GM10248 (cell line): ENCODE measurements at regions not wholly inside any gene's neighbourhood (a gene's known extent, or its start where the extent isn't known, plus 50 kb on each side); places are given as distances from the start of the nearest gene placed in this dataset.

Experiments used
- CTCF ChIA-PET: fragments of 300-600 bp; sonication (Branson Sonifier 250); formaldehyde crosslinking; extraction: SDS; loops from one replicate; lab custom pipeline; 2021; ENCODE audit warnings: antibody characterized with exemption; lab: Yijun Ruan, JAX
- POLR2A ChIA-PET: fragments of 350-650 bp; sonication (Branson Sonifier 250); formaldehyde crosslinking; extraction: SDS; loops from one replicate; lab custom pipeline; 2020; ENCODE audit warnings: antibody characterized with exemption; lab: Yijun Ruan, JAX
- DNase-seq: peaks from one replicate; pipeline ENCODE4 v3.0.0; 2012; ENCODE audit errors: extremely low spot score
- CTCF ChIP-seq: IDR thresholded peaks from 2 replicates; pipeline ENCODE4 v1.5.1; 2012; ENCODE audit warnings: mild to moderate bottlenecking, low read depth; ENCODE audit errors: extremely low read depth, missing control alignments, control extremely low read depth

DNA sequence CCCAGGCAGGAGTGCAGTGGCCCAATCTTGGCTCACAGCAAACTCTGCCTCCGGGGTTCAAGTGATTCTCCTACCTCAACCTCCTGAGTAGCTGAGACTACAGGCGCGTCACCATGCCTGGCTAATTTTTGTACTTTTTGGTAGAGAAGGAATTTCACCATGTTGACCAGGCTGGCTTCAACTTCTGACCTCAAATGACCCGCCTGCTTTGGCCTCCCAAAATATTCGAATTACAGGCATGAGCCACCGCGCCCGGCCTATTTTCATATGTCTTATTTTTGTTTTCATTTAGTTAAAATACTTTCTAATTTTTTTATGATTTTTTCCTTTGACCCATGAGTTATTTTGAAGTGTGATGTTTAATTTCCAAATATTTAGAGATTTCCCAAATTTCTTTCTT, 143.6 kb upstream of the VRK1 start:
- DNase-seq: no peak
- POLR2A ChIA-PET: no interaction called here
- CTCF ChIA-PET: no interaction called here
- no peak for TF ChIP-seq CTCF

DNA sequence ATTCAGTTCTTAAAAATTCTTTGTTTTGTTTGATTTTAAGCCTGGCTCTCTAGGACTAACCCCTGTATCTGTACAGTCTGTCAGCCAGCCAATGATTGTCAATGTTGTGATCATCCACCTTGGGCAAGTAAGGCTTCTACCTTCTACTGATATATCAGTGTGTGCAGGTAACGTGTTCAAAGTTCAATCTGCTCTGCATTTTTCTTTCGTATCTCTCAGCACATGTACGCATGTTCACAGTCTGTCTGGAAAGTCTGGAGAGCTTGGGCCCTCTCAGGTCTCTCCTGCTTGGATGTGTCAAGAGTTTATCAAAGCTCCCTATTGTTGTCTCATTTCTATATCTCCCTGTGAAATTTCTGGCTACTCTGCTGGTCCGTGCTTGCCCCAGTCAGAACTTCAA, 138.6 kb upstream of the VRK1 start:
- ChIA-PET CTCF (no interaction called here), POLR2A (no interaction called here)
- no peak for DNase-seq
- no peak for TF ChIP-seq CTCF

GRCh38 chr14:96660123-96660522, 137.1 kb upstream of the VRK1 start:
- DNase-seq: no peak
- TF ChIP-seq CTCF: no peak
- ChIA-PET POLR2A (no interaction called here), CTCF (no interaction called here)

- ChIA-PET POLR2A (no interaction called here), CTCF (no interaction called here)
- no peak for DNase-seq
- no peak for TF ChIP-seq CTCF
These were observed 136.5 kb upstream of the VRK1 start for GRCh38 chr14:96660667-96661066.

GRCh38 chr14:96661244-96661969, 135.8 kb upstream of the VRK1 start:
- DNase-seq: no peak
- no peak for TF ChIP-seq CTCF
- ChIA-PET CTCF (no interaction called here), POLR2A (no interaction called here)

GRCh38 chr14:96662116-96662970, 134.8 kb upstream of the VRK1 start:
- CTCF ChIA-PET: no interaction called here
- TF ChIP-seq CTCF: no peak
- no peak for DNase-seq
- POLR2A ChIA-PET: no interaction called here
